IMR-90 (cell line): ENCODE measurements at regions not wholly inside any gene's neighbourhood (a gene's known extent, or its start where the extent isn't known, plus 50 kb on each side); places are given as distances from the start of the nearest gene placed in this dataset.

ENCODE experiments used
- ATAC-seq: fragments of 200-7000 bp; cut with Tn5 transposase; 2 replicates; pipeline ENCODE4 v1.9.1; 2020; ENCODE audit warnings: low read depth, mild to moderate bottlenecking, moderate library complexity
- BruUV-seq: library from RNA; stranded (reverse); fragments of 400-500 nt; replicated peaks from 2 replicates; lab custom pipeline; 2021; lab: Mats Ljungman, UMichigan
- CTCF ChIA-PET: fragments of 300-600 bp; formaldehyde crosslinking; extraction: SDS; loops from one replicate; lab custom pipeline; 2021; ENCODE audit warnings: antibody characterized with exemption; lab: Yijun Ruan, JAX
- POLR2A ChIA-PET: fragments of 300-600 bp; sonication (Branson Sonifier 250); formaldehyde crosslinking; loops from one replicate; lab custom pipeline; 2022; ENCODE audit warnings: antibody characterized with exemption; ENCODE audit not compliant: unreplicated experiment; lab: Charles Lee
- DNase-seq: peaks from one replicate; pipeline ENCODE4 v3.0.0; 2013
- H2AFZ ChIP-seq: replicated peaks from 2 replicates; pipeline ENCODE3; 2013; ENCODE audit warnings: low read length, mild to moderate bottlenecking; ENCODE audit not compliant: poor library complexity
- H2AK5ac ChIP-seq: 2 replicates; pipeline ENCODE4 v1.6.1; 2013; ENCODE audit warnings: low read depth, low read length, inconsistent platforms
- H2AK9ac ChIP-seq: replicated peaks from 2 replicates; pipeline ENCODE3; 2013; ENCODE audit warnings: mild to moderate bottlenecking, low read depth, low read length, moderate library complexity; ENCODE audit not compliant: poor library complexity
- H2BK120ac ChIP-seq: 2 replicates; pipeline ENCODE4 v1.6.1; 2013; ENCODE audit warnings: low read depth, low read length, inconsistent platforms
- H2BK15ac ChIP-seq: 3 replicates; pipeline ENCODE4 v1.6.1; 2013; ENCODE audit warnings: low read depth, low read length, inconsistent platforms
- H2BK20ac ChIP-seq: 2 replicates; pipeline ENCODE4 v1.6.1; 2013; ENCODE audit warnings: low read depth, mild to moderate bottlenecking, inconsistent platforms, low read length, moderate library complexity
- H2BK5ac ChIP-seq: 2 replicates; pipeline ENCODE4 v1.6.1; 2013; ENCODE audit warnings: mild to moderate bottlenecking, low read depth, low read length, inconsistent platforms; ENCODE audit not compliant: poor library complexity, severe bottlenecking
- H3K14ac ChIP-seq: replicated peaks from 2 replicates; pipeline ENCODE4 v1.6.1; 2013; ENCODE audit warnings: low read depth, low read length, inconsistent platforms
- H3K18ac ChIP-seq: 2 replicates; pipeline ENCODE4 v1.6.1; 2013; ENCODE audit warnings: low read depth, low read length, control low read depth
- H3K23ac ChIP-seq: 2 replicates; pipeline ENCODE4 v1.6.1; 2013; ENCODE audit warnings: low read depth, low read length, inconsistent platforms
- H3K27ac ChIP-seq: 2 replicates; pipeline ENCODE4 v1.5.1; 2013; ENCODE audit warnings: mild to moderate bottlenecking, control low read depth, low read length; ENCODE audit not compliant: insufficient read depth
- H3K27me3 ChIP-seq: 2 replicates; pipeline ENCODE4 v1.6.1; 2013; ENCODE audit warnings: low read length; ENCODE audit not compliant: control insufficient read depth, insufficient read depth
- H3K36me3 ChIP-seq: 2 replicates; pipeline ENCODE4 v1.6.1; 2013; ENCODE audit warnings: low read length, mixed read lengths; ENCODE audit not compliant: control insufficient read depth, insufficient read depth
- H3K4ac ChIP-seq: 2 replicates; pipeline ENCODE4 v1.6.1; 2013; ENCODE audit warnings: low read depth, low read length, inconsistent platforms
- H3K4me1 ChIP-seq: 2 replicates; pipeline ENCODE4 v1.6.1; 2013; ENCODE audit warnings: low read length, mixed read lengths; ENCODE audit not compliant: control insufficient read depth, insufficient read depth
- H3K4me2 ChIP-seq: 2 replicates; pipeline ENCODE4 v1.6.1; 2013; ENCODE audit warnings: low read depth, mild to moderate bottlenecking, control low read depth, low read length, moderate library complexity
- H3K4me3 ChIP-seq: 2 replicates; pipeline ENCODE4 v1.5.1; 2013; ENCODE audit warnings: low read depth, mild to moderate bottlenecking, control low read depth, low read length, moderate library complexity; ENCODE audit not compliant: insufficient read depth
- H3K56ac ChIP-seq: 2 replicates; pipeline ENCODE4 v1.6.1; 2013; ENCODE audit warnings: low read length, inconsistent platforms; ENCODE audit not compliant: insufficient read depth; ENCODE audit errors: extremely low read depth
- H3K79me1 ChIP-seq, 2 experiments: 2 replicates each; pipeline ENCODE4 v1.6.1; 2013; ENCODE audit warnings: low read length in 2 of 2, inconsistent platforms in 1 of 2, low read depth in 1 of 2
- H3K9ac ChIP-seq: 2 replicates; pipeline ENCODE4 v1.6.1; 2013; ENCODE audit warnings: low read depth, low read length, control low read depth
- H3K9me1 ChIP-seq: 2 replicates; pipeline ENCODE4 v1.6.1; 2013; ENCODE audit warnings: low read length, inconsistent platforms; ENCODE audit not compliant: insufficient read depth
- H3K9me3 ChIP-seq: 2 replicates; pipeline ENCODE4 v1.6.1; 2013; ENCODE audit warnings: low read length; ENCODE audit not compliant: control insufficient read depth, insufficient read depth
- H4K20me1 ChIP-seq: 2 replicates; pipeline ENCODE4 v1.6.1; 2013; ENCODE audit warnings: low read length, inconsistent platforms; ENCODE audit not compliant: insufficient read depth
- H4K5ac ChIP-seq: 2 replicates; pipeline ENCODE4 v1.6.1; 2013; ENCODE audit warnings: mild to moderate bottlenecking, low read depth, low read length, control low read depth
- H4K8ac ChIP-seq, 2 experiments: 2 replicates each; pipeline ENCODE4 v1.6.1; 2013; ENCODE audit warnings: low read depth in 2 of 2, low read length in 2 of 2, control low read depth in 1 of 2, inconsistent platforms in 1 of 2
- H4K91ac ChIP-seq: 2 replicates; pipeline ENCODE4 v1.6.1; 2013; ENCODE audit warnings: low read depth, low read length, inconsistent platforms; ENCODE audit not compliant: insufficient read depth
- BHLHE40 ChIP-seq: fragments of 150-350 bp; IDR thresholded peaks from 2 replicates; pipeline ENCODE4 v1.6.1; 2016; ENCODE audit warnings: mild to moderate bottlenecking, low read depth, low read length
- CEBPB ChIP-seq: IDR thresholded peaks from 2 replicates; pipeline ENCODE4 v1.6.1; 2012; ENCODE audit warnings: low read depth, low read length, improper control_type of control experiment
- dilution Hi-C: fragments of 300-500 bp; cut with HindIII; formaldehyde crosslinking; loops from one replicate; pipeline ENCODE4 v1.14.3; 2018; ENCODE audit warnings: low sequenced_read_pairs; ENCODE audit not compliant: unreplicated experiment
- in situ Hi-C: fragments of 300-500 bp; cut with MboI; formaldehyde crosslinking; loops from 3 replicates; pipeline ENCODE4 v1.14.3; 2019; ENCODE audit warnings: low sequenced_read_pairs, inconsistent platforms, mixed read lengths
- intact Hi-C: fragments of 100-400 bp; cut with micrococcal nuclease; formaldehyde crosslinking; loops from 2 replicates; pipeline ENCODE4 v1.10.0; 2022

- Histone ChIP-seq H2BK20ac (no peak overlapping the region), H3K36me3 (no peaks in the 10 kb centered on the region), H3K14ac (no peak overlapping the region), H3K9me1 (no peaks in the 10 kb centered on the region), H3K56ac (no peak overlapping the region), H3K18ac (no peak overlapping the region), H2BK5ac (no peak overlapping the region), H4K20me1 (no peaks in the 10 kb centered on the region), H3K79me1 (no peaks in the 10 kb centered on the region), H4K5ac (no peak overlapping the region), H3K9ac (no peak overlapping the region), H2AK9ac (no peak overlapping the region), H3K4ac (no peak overlapping the region), H2AFZ (no peak overlapping the region), H3K4me1 (no peaks in the 10 kb centered on the region), H3K27ac (no peak overlapping the region), H3K4me3 (no peak overlapping the region), H4K91ac (no peak overlapping the region), H3K27me3 (no peaks in the 10 kb centered on the region), H3K4me2 (no peak overlapping the region), H4K8ac (no peak overlapping the region), H3K9me3 (peaks cover 3% of the 10 kb centered on the region; the same call in 1 of the 2 replicates), H2AK5ac (no peak overlapping the region), H2BK15ac (no peak overlapping the region), H3K23ac (no peak overlapping the region), H2BK120ac (no peak overlapping the region)
- in situ Hi-C loops = no loop called here
- POLR2A ChIA-PET = no interaction called here
- no TSS peak for BruUV-seq
- dilution Hi-C loops = no loop called here
- TF ChIP-seq BHLHE40 (no peak), CEBPB (peak; percentile 64)
- ATAC-seq (no peak), DNase-seq (peak; percentile 8)
- intact Hi-C loops = no loop called here
- CTCF ChIA-PET = no interaction called here
These were observed 348.1 kb downstream of the CCDC85A start for GRCh38 chr2:56531668-56532420.
